ENCODE measurements at regions not wholly inside any gene's neighbourhood (a gene's known extent, or its start where the extent isn't known, plus 50 kb on each side); places are given as distances from the start of the nearest gene placed in this dataset.

DNA sequence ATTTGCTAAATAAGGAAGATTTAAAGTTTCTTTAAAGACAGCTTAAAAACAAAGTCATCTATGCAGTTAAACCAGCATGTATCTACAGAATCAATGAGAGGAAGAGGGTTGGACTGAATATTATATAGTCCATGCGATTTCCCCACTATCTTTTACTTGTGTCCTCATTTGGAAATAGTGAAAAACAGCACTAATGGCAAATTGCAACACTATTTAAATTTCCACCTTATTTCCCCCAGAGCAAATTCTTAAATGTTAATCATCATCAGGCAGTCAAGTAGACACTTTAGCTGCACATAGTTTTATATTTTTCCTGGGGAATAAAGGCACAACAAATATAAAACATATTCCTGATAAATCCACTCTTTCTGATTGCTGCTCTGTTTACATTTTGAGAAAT lies 114.6 kb downstream of the LCA5 start:
- in situ Hi-C loops (cut with HindIII; ENCODE audit: low sequenced_read_pairs): no loop called here
- TF ChIP-seq, protein P1, sequence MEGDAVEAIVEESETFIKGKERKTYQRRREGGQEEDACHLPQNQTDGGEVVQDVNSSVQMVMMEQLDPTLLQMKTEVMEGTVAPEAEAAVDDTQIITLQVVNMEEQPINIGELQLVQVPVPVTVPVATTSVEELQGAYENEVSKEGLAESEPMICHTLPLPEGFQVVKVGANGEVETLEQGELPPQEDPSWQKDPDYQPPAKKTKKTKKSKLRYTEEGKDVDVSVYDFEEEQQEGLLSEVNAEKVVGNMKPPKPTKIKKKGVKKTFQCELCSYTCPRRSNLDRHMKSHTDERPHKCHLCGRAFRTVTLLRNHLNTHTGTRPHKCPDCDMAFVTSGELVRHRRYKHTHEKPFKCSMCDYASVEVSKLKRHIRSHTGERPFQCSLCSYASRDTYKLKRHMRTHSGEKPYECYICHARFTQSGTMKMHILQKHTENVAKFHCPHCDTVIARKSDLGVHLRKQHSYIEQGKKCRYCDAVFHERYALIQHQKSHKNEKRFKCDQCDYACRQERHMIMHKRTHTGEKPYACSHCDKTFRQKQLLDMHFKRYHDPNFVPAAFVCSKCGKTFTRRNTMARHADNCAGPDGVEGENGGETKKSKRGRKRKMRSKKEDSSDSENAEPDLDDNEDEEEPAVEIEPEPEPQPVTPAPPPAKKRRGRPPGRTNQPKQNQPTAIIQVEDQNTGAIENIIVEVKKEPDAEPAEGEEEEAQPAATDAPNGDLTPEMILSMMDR (IDR thresholded peaks at IDR 0.05; ENCODE audit: low read depth, low read length): no peak
- DNase-seq (ENCODE audit: low read depth, low spot score): no peak
- H3K4me3 ChIP-seq (ENCODE audit: low read depth, low read length): no peak overlapping the region

DNA sequence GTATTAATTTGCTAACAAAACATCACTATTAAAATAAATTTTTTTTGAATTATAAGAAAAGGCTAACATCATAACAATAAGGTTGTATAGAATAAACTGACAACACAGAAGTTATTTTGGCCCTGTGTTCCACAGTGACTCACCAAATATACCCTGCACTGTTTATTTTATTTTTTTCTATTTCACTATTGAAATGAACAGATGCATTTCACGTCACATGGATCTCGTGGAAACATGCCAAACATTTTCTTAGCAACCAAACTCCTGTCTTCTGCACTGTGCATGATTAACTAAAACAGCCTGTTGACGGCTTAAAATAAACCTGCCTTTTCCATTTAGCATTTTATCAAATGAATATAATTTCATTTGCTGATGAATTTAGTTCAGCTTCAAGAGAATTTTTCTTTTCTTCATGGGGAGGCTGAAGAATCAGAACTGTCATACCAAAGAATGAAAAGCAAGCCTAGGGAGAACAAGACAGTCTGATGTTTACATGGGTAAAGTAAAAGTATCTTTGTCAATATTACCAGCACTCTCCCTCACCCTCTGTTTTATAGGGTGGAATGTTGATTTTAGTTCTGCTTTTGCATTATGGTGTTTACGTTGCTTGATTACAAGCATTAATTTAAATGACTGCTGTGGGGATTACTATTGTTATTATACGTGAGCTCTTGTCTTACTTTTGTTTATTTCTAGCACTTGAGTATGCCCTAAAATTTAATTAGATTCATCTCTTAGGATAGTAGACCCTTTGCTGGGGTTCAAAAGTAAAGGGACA lies 115.3 kb downstream of the LCA5 start:
- no peak overlapping the region for H3K4me3 ChIP-seq (ENCODE audit: low read depth, low read length)
- TF ChIP-seq, protein P1 (IDR thresholded peaks at IDR 0.05; ENCODE audit: low read depth, low read length): no peak
- DNase-seq (ENCODE audit: low read depth, low spot score): peak; percentile 94

DNA sequence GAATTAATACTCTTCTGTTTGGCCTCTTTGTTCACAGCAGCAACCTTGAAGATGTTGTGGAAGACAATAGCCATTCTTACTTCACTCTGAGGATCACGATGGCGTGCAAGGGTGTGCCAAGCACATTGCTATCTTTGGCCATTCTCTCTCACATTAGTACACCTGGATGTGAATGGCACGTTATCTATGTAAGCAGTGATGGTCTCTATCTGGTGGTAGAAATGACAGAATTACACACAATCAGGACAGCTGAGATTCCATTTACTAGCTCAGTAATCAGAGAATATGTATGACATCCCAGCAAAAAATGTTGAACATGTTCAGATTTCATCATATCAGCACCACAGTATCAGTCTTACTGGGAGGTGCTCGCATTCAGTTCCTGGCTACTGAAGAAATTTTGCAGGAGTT lies 116.2 kb downstream of the LCA5 start:
- TF ChIP-seq, protein P1 (IDR thresholded peaks at IDR 0.05; ENCODE audit: low read depth, low read length): no peak
- in situ Hi-C loops (cut with HindIII; ENCODE audit: low sequenced_read_pairs): no loop called here
- H3K4me3 ChIP-seq (ENCODE audit: low read depth, low read length): no peak overlapping the region
- DNase-seq (ENCODE audit: low read depth, low spot score): peak; percentile 22

More for the DNA sequence above, 115.3 kb downstream of the LCA5 start:
- in situ Hi-C loops (cut with HindIII; ENCODE audit: low sequenced_read_pairs): no loop called here

DNA sequence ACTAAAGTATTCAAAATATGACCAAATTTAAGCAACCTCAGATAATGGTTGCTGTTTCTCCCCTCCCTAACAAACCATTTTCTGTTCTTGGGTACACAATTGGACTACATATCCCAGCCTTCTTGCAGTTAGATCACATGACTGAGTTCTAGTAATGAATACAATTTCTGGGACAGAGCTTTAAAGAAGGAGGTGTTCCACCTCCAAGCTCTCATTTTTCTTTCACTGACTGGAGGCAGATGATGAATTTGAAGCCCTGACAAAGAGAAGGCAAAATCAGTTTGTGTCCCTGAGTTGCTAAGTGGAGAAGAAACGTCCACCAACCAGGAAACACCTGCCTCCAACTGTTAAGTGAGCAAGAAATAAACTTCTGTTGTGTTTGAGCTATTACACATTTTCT lies 117.2 kb downstream of the LCA5 start:
- TF ChIP-seq, protein P1 (IDR thresholded peaks at IDR 0.05; ENCODE audit: low read depth, low read length): no peak
- no peak overlapping the region for H3K4me3 ChIP-seq (ENCODE audit: low read depth, low read length)
- in situ Hi-C loops (cut with HindIII; ENCODE audit: low sequenced_read_pairs): no loop called here
- DNase-seq (ENCODE audit: low read depth, low spot score): no peak

DNA sequence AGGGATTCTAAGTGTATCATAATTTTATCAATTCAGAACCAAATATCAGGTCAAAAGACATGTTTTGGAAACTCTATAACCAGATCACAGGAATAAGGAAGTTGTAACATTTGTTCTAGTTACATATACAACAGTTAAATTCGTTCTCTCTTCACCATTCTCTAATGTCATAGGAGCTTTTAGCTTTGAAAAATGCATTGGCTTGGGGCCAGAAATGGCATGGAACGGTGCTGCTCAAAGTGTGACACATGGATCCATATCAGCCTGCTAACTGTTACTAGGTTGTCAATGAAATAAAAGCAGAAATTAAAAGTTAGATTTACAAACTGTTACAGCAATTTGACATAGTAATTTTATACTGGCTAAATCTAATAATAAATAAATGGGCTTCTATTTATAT lies 120.3 kb downstream of the LCA5 start:
- TF ChIP-seq, protein P1 (IDR thresholded peaks at IDR 0.05; ENCODE audit: low read depth, low read length): no peak
- in situ Hi-C loops (cut with HindIII; ENCODE audit: low sequenced_read_pairs): no loop called here
- H3K4me3 ChIP-seq (ENCODE audit: low read depth, low read length): no peak overlapping the region
- DNase-seq (ENCODE audit: low read depth, low spot score): no peak

DNA sequence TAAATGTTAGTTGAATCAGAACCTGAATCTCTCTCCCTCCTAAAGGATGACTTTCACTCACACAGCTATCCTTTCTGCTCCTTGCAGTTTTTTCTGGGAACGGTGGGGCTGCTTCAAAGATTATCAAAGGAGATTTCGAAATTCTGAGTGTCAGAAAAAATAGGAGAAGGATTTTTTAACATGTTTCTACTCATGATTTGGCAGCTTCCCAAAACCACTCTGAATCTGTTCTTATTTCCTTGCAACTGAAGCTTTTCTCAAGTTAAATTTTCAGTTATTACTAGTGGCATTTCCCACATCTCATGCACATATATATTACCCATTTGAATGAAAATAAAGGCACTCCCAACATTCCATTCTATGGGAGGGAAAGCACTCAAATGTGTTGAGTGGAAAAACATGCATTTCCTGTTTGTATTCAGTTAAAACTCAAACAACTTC lies 123.6 kb downstream of the LCA5 start:
- DNase-seq (ENCODE audit: low read depth, low spot score): peak; percentile 59
- H3K4me3 ChIP-seq (ENCODE audit: low read depth, low read length): no peak overlapping the region
- in situ Hi-C loops (cut with HindIII; ENCODE audit: low sequenced_read_pairs): no loop called here
- TF ChIP-seq, protein P1 (IDR thresholded peaks at IDR 0.05; ENCODE audit: low read depth, low read length): no peak

Measured in astrocyte of the spinal cord (primary cell).